C4-2B (cell line): ENCODE measurements at regions not wholly inside any gene's neighbourhood (a gene's known extent, or its start where the extent isn't known, plus 50 kb on each side); places are given as distances from the start of the nearest gene placed in this dataset.
A peak's percentile ranks its signal among the peaks of the same experiment; 100 is the strongest.
"Not testable (repeated sequence)": the region's sequence is repeated elsewhere in the genome, so short reads cannot be mapped to it uniquely, and the experiment has no call there.

Experiments
- H3K27ac ChIP-seq: fragments of 450-650 bp; 2 replicates; pipeline ENCODE4 v1.5.1; 2017
- CTCF ChIP-seq: fragments of 450-650 bp; conservative IDR thresholded peaks from 2 replicates; pipeline ENCODE4 v1.5.1; 2017; ENCODE audit warnings: mild to moderate bottlenecking
- ZFX ChIP-seq: fragments of 450-650 bp; IDR thresholded peaks from 2 replicates; pipeline ENCODE4 v1.6.1; 2017

GRCh38 chr3:75429561-75430220, 234.4 kb upstream of the FRG2C start:
- TF ChIP-seq CTCF: peak; percentile 77
- not testable (repeated sequence) for H3K27ac ChIP-seq

GRCh38 chr3:75430406-75430805, 233.7 kb upstream of the FRG2C start:
- H3K27ac ChIP-seq: not testable (repeated sequence)

GRCh38 chr3:75431120-75431519, 233.0 kb upstream of the FRG2C start:
- not testable (repeated sequence) for H3K27ac ChIP-seq

GRCh38 chr3:75432466-75432865, 231.7 kb upstream of the FRG2C start:
- not testable (repeated sequence) for H3K27ac ChIP-seq

GRCh38 chr3:75432885-75433284, 231.2 kb upstream of the FRG2C start:
- not testable (repeated sequence) for H3K27ac ChIP-seq

GRCh38 chr3:75433295-75433694, 230.8 kb upstream of the FRG2C start:
- not testable (repeated sequence) for H3K27ac ChIP-seq

GRCh38 chr3:75434276-75434912, 229.7 kb upstream of the FRG2C start:
- TF ChIP-seq ZFX: peak; percentile 32; the same call in 1 of the 2 replicates
- peak overlapping the region; percentile 61 for H3K27ac ChIP-seq

GRCh38 chr3:75434913-75435793, 229.0 kb upstream of the FRG2C start:
- peak overlapping the region; percentile 66 for H3K27ac ChIP-seq

GRCh38 chr3:75435794-75436400, 228.2 kb upstream of the FRG2C start:
- H3K27ac ChIP-seq: peak overlapping the region; percentile 66

GRCh38 chr3:75440986-75441385, 223.1 kb upstream of the FRG2C start:
- peak overlapping the region; percentile 37; the same call in 1 of the 2 replicates for H3K27ac ChIP-seq

- not testable (repeated sequence) for H3K27ac ChIP-seq
Measured at GRCh38 chr3:75444634-75445033, 219.5 kb upstream of the FRG2C start.

GRCh38 chr3:75445234-75445633, 218.9 kb upstream of the FRG2C start:
- not testable (repeated sequence) for H3K27ac ChIP-seq

GRCh38 chr3:75446948-75447347, 217.2 kb upstream of the FRG2C start:
- not testable (repeated sequence) for H3K27ac ChIP-seq

- not testable (repeated sequence) for H3K27ac ChIP-seq
Measured at GRCh38 chr3:75453328-75453727, 210.8 kb upstream of the FRG2C start.

- not testable (repeated sequence) for H3K27ac ChIP-seq
Measured at GRCh38 chr3:75453839-75454238, 210.3 kb upstream of the FRG2C start.

- H3K27ac ChIP-seq: not testable (repeated sequence)
Measured at GRCh38 chr3:75474530-75474929, 189.6 kb upstream of the FRG2C start.

- not testable (repeated sequence) for H3K27ac ChIP-seq
Measured at GRCh38 chr3:75496600-75496999, 167.5 kb upstream of the FRG2C start.

GRCh38 chr3:75500357-75500756, 163.8 kb upstream of the FRG2C start:
- H3K27ac ChIP-seq: not testable (repeated sequence)

- not testable (repeated sequence) for H3K27ac ChIP-seq
Measured at GRCh38 chr3:75502171-75502570, 162.0 kb upstream of the FRG2C start.
